Mesendoderm (in vitro differentiated cells): ENCODE measurements at regions not wholly inside any gene's neighbourhood (a gene's known extent, or its start where the extent isn't known, plus 50 kb on each side); places are given as distances from the start of the nearest gene placed in this dataset.

Source experiments
- DNase-seq: peaks from one replicate; pipeline ENCODE4 v3.0.0; 2013
- H2AK5ac ChIP-seq: 2 replicates; pipeline ENCODE4 v1.6.1; 2013; ENCODE audit warnings: low read length, inconsistent platforms
- H2BK120ac ChIP-seq: 2 replicates; pipeline ENCODE4 v1.6.1; 2013; ENCODE audit warnings: low read depth, mild to moderate bottlenecking, low read length, moderate library complexity, mixed read lengths
- H2BK15ac ChIP-seq: replicated peaks from 2 replicates; pipeline ENCODE4 v1.6.1; 2013; ENCODE audit warnings: low read depth, mild to moderate bottlenecking, moderate library complexity
- H2BK5ac ChIP-seq: 2 replicates; pipeline ENCODE4 v1.6.1; 2013; ENCODE audit warnings: low read length, inconsistent platforms
- H3K18ac ChIP-seq: 2 replicates; pipeline ENCODE4 v1.6.1; 2013; ENCODE audit warnings: mild to moderate bottlenecking, low read length, mixed read lengths
- H3K23ac ChIP-seq: one replicate; pipeline ENCODE4 v1.6.1; 2013; ENCODE audit warnings: low read length
- H3K27ac ChIP-seq: 2 replicates; pipeline ENCODE4 v1.5.1; 2013; ENCODE audit warnings: low read depth, mild to moderate bottlenecking, inconsistent platforms, low read length, moderate library complexity
- H3K27me3 ChIP-seq: 2 replicates; pipeline ENCODE4 v1.6.1; 2013; ENCODE audit warnings: low read length, control low read depth, mild to moderate bottlenecking, inconsistent platforms; ENCODE audit not compliant: insufficient read depth, poor library complexity
- H3K36me3 ChIP-seq: 2 replicates; pipeline ENCODE4 v1.6.1; 2013; ENCODE audit warnings: low read length, inconsistent platforms; ENCODE audit not compliant: control insufficient read depth, insufficient read depth
- H3K4ac ChIP-seq: one replicate; pipeline ENCODE4 v1.6.1; 2013; ENCODE audit warnings: low read depth, mild to moderate bottlenecking, low read length, moderate library complexity
- H3K4me1 ChIP-seq: 2 replicates; pipeline ENCODE4 v1.6.1; 2013; ENCODE audit warnings: low read depth, low read length, inconsistent platforms; ENCODE audit not compliant: control insufficient read depth
- H3K4me2 ChIP-seq: 2 replicates; pipeline ENCODE4 v1.6.1; 2013; ENCODE audit warnings: low read length
- H3K4me3 ChIP-seq: 2 replicates; pipeline ENCODE4 v1.5.1; 2013; ENCODE audit warnings: mild to moderate bottlenecking, low read length
- H3K56ac ChIP-seq: one replicate; pipeline ENCODE4 v1.6.1; 2013; ENCODE audit warnings: low read length
- H3K79me1 ChIP-seq: 2 replicates; pipeline ENCODE4 v1.6.1; 2013; ENCODE audit warnings: low read length, inconsistent platforms
- H3K79me2 ChIP-seq: 2 replicates; pipeline ENCODE4 v1.6.1; 2013; ENCODE audit warnings: mild to moderate bottlenecking, low read length; ENCODE audit not compliant: control insufficient read depth, insufficient read depth
- H3K9ac ChIP-seq: 2 replicates; pipeline ENCODE4 v1.6.1; 2013; ENCODE audit warnings: low read length, inconsistent platforms
- H4K5ac ChIP-seq: one replicate; pipeline ENCODE4 v1.6.1; 2013; ENCODE audit warnings: low read length
- H4K8ac ChIP-seq: one replicate; pipeline ENCODE4 v1.6.1; 2013; ENCODE audit warnings: low read depth, mild to moderate bottlenecking, control low read depth, low read length, moderate library complexity
- whole genome bisulfite sequencing: extraction: QIAGEN DNeasy Blood & Tissue Kit; methylation state at CpG from one replicate; pipeline ENCODE4 v1.1.7; 2013; ENCODE audit warnings: low lambda C conversion rate, missing lambda C conversion rate; ENCODE audit not compliant: insufficient coverage; ENCODE audit errors: extremely low coverage; 5-methylcytosine and 5-hydroxymethylcytosine counted together

GRCh38 chr16:11460820-11461594 is 115.7 kb downstream of the RMI2 start:
- Histone ChIP-seq H3K4me1 (no peaks in the 10 kb centered on the region), H2BK120ac (no peak overlapping the region), H2BK5ac (no peak overlapping the region), H3K18ac (no peak overlapping the region), H2BK15ac (no peak overlapping the region), H3K4me2 (no peak overlapping the region), H3K56ac (no peak overlapping the region), H3K27ac (no peak overlapping the region), H3K4ac (no peak overlapping the region), H4K5ac (no peak overlapping the region), H3K9ac (no peak overlapping the region), H3K79me1 (no peaks in the 10 kb centered on the region), H3K23ac (no peak overlapping the region), H3K4me3 (no peak overlapping the region), H3K27me3 (no peaks in the 10 kb centered on the region), H4K8ac (no peak overlapping the region), H3K36me3 (no peaks in the 10 kb centered on the region), H3K79me2 (no peaks in the 10 kb centered on the region), H2AK5ac (no peak overlapping the region)
- no peak for DNase-seq
- no CpG with 5 or more reads among the region's 18 CpGs for WGBS

DNA sequence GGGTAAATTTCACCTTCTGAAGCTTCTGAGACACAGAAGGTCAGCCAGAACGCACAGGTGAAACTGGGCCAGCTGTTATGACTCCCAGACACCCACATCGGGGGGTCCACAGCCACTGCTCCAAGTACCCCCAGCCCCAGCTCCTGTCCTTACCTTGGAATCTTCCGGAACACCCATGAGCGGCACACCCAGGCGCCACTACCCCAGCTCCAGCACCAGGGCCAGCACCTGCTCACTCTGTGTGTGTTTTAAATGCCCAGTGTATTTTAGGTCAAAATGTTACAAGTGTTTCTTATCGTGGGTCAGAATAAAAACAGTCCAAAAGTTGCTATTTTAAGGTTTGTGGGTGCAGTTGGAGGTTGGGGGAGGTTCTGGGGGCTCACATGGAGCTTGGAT is 116.3 kb downstream of the RMI2 start:
- Histone ChIP-seq H3K4me1 (no peaks in the 10 kb centered on the region), H4K5ac (no peak overlapping the region), H3K27me3 (no peaks in the 10 kb centered on the region), H2BK120ac (no peak overlapping the region), H2BK5ac (no peak overlapping the region), H3K36me3 (no peaks in the 10 kb centered on the region), H3K56ac (no peak overlapping the region), H3K9ac (no peak overlapping the region), H4K8ac (no peak overlapping the region), H3K18ac (no peak overlapping the region), H3K79me1 (no peaks in the 10 kb centered on the region), H3K79me2 (no peaks in the 10 kb centered on the region), H3K4me3 (no peak overlapping the region), H2AK5ac (no peak overlapping the region), H3K27ac (no peak overlapping the region), H3K4ac (no peak overlapping the region), H3K23ac (no peak overlapping the region), H2BK15ac (no peak overlapping the region), H3K4me2 (no peak overlapping the region)
- WGBS, result no CpG with 5 or more reads among the region's 6 CpGs
- DNase-seq, result no peak

GRCh38 chr16:11462036-11462435 is 116.8 kb downstream of the RMI2 start:
- no peak overlapping the region for H3K27ac ChIP-seq
- H3K27me3 ChIP-seq, result no peaks in the 10 kb centered on the region

GRCh38 chr16:11462861-11463260 is 117.6 kb downstream of the RMI2 start:
- no peak overlapping the region for H3K4me3 ChIP-seq
- no peaks in the 10 kb centered on the region for H3K79me1 ChIP-seq
- no peak overlapping the region for H3K4me2 ChIP-seq
- no peak overlapping the region for H2BK15ac ChIP-seq
- H3K27me3 ChIP-seq, result no peaks in the 10 kb centered on the region
- no peak overlapping the region for H4K8ac ChIP-seq
- H3K27ac ChIP-seq, result no peak overlapping the region
- no peak overlapping the region for H3K23ac ChIP-seq
- H3K56ac ChIP-seq, result no peak overlapping the region
- no CpG with 5 or more reads among the region's 15 CpGs for WGBS
- H3K79me2 ChIP-seq, result no peaks in the 10 kb centered on the region
- H3K4ac ChIP-seq, result no peak overlapping the region
- H2AK5ac ChIP-seq, result no peak overlapping the region
- H2BK120ac ChIP-seq, result no peak overlapping the region
- H3K18ac ChIP-seq, result no peak overlapping the region
- H3K9ac ChIP-seq, result no peak overlapping the region
- DNase-seq, result no peak
- H2BK5ac ChIP-seq, result no peak overlapping the region
- no peaks in the 10 kb centered on the region for H3K36me3 ChIP-seq
- no peak overlapping the region for H4K5ac ChIP-seq
- no peaks in the 10 kb centered on the region for H3K4me1 ChIP-seq

More at GRCh38 chr16:11462036-11462435, 116.8 kb downstream of the RMI2 start:
- Histone ChIP-seq H3K23ac (no peak overlapping the region), H3K79me2 (no peaks in the 10 kb centered on the region), H2BK120ac (no peak overlapping the region), H3K9ac (no peak overlapping the region), H3K56ac (no peak overlapping the region), H3K18ac (no peak overlapping the region), H2BK15ac (no peak overlapping the region), H2AK5ac (no peak overlapping the region), H4K5ac (no peak overlapping the region), H2BK5ac (no peak overlapping the region), H3K4me1 (no peaks in the 10 kb centered on the region), H3K4me3 (no peak overlapping the region), H3K4me2 (no peak overlapping the region), H3K36me3 (no peaks in the 10 kb centered on the region), H3K4ac (no peak overlapping the region), H3K79me1 (no peaks in the 10 kb centered on the region), H4K8ac (no peak overlapping the region)
- no peak for DNase-seq
- WGBS, result no CpG with 5 or more reads among the region's 15 CpGs

- no peak overlapping the region for H2BK15ac ChIP-seq
- H3K79me2 ChIP-seq, result no peaks in the 10 kb centered on the region
- no peak overlapping the region for H2AK5ac ChIP-seq
- no peak overlapping the region for H4K5ac ChIP-seq
- H3K27me3 ChIP-seq, result no peaks in the 10 kb centered on the region
- no peak overlapping the region for H3K4ac ChIP-seq
- no peak overlapping the region for H3K4me2 ChIP-seq
- DNase-seq, result no peak
- no CpG with 5 or more reads among the region's 9 CpGs for WGBS
- H3K4me3 ChIP-seq, result no peak overlapping the region
- no peak overlapping the region for H3K9ac ChIP-seq
- H3K23ac ChIP-seq, result no peak overlapping the region
- H2BK120ac ChIP-seq, result no peak overlapping the region
- no peak overlapping the region for H3K27ac ChIP-seq
- H3K36me3 ChIP-seq, result no peaks in the 10 kb centered on the region
- H3K18ac ChIP-seq, result no peak overlapping the region
- no peak overlapping the region for H2BK5ac ChIP-seq
- no peak overlapping the region for H3K56ac ChIP-seq
- H3K4me1 ChIP-seq, result no peaks in the 10 kb centered on the region
- H3K79me1 ChIP-seq, result no peaks in the 10 kb centered on the region
- H4K8ac ChIP-seq, result no peak overlapping the region
Observed at GRCh38 chr16:11464241-11464640, 119.0 kb downstream of the RMI2 start.

GRCh38 chr16:11465675-11466074 is 120.4 kb downstream of the RMI2 start:
- 100% methylated on average over 2 of the region's 5 CpGs for WGBS
- H3K79me1 ChIP-seq, result no peaks in the 10 kb centered on the region

More at GRCh38 chr16:11465675-11466074, 120.4 kb downstream of the RMI2 start:
- Histone ChIP-seq H4K8ac (no peak overlapping the region), H2BK15ac (no peak overlapping the region), H3K36me3 (no peaks in the 10 kb centered on the region), H3K23ac (no peak overlapping the region), H3K4me1 (no peaks in the 10 kb centered on the region), H3K79me2 (no peaks in the 10 kb centered on the region), H3K4me3 (no peak overlapping the region), H3K18ac (no peak overlapping the region), H3K56ac (no peak overlapping the region), H3K9ac (no peak overlapping the region), H4K5ac (no peak overlapping the region), H2AK5ac (no peak overlapping the region), H3K4me2 (no peak overlapping the region), H3K27ac (no peak overlapping the region), H2BK5ac (no peak overlapping the region), H3K27me3 (no peaks in the 10 kb centered on the region), H3K4ac (no peak overlapping the region), H2BK120ac (no peak overlapping the region)
- DNase-seq, result no peak
